Hematopoietic multipotent progenitor cell treated with erythropoietin and hydrocortisone succinate and interleukin-3 and kit ligand, for 4 days (in vitro differentiated cells): ENCODE measurements at regions not wholly inside any gene's neighbourhood (a gene's known extent, or its start where the extent isn't known, plus 50 kb on each side); places are given as distances from the start of the nearest gene placed in this dataset.
"Not testable (repeated sequence)": the region's sequence is repeated elsewhere in the genome, so short reads cannot be mapped to it uniquely, and the experiment has no call there.

ENCODE experiments used
- DNase-seq: peaks from one replicate; pipeline ENCODE4 v3.0.0-alpha.2; 2015

- DNase-seq, result no peak
Measured at GRCh38 chr12:73057428-73057827, 785.3 kb downstream of the TRHDE start.

GRCh38 chr12:73065913-73066312, 793.7 kb downstream of the TRHDE start:
- no peak for DNase-seq

DNA sequence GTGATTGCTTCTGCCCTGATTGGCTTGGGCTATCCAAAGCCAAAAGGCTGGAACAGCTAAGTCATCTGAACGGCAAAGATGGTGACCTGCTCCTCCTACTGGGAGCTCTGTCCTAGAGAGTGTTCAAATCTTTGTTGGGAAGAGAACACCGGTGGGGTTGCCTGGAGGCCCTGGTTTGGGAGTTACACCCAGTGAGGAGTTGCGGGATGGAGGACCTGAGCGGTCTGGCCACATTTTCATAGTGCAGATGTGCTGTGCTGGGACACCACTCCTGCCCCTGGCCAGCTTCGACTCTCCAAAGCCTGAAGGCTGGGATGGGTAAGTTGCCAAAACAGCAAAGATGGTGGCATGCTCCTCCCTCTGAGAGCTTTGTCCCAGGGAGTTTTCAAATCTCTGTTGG, 795.4 kb downstream of the TRHDE start:
- DNase-seq, result no peak

GRCh38 chr12:73072214-73072613, 800.0 kb downstream of the TRHDE start:
- no peak for DNase-seq

GRCh38 chr12:73076760-73077159, 804.6 kb downstream of the TRHDE start:
- DNase-seq, result no peak

DNA sequence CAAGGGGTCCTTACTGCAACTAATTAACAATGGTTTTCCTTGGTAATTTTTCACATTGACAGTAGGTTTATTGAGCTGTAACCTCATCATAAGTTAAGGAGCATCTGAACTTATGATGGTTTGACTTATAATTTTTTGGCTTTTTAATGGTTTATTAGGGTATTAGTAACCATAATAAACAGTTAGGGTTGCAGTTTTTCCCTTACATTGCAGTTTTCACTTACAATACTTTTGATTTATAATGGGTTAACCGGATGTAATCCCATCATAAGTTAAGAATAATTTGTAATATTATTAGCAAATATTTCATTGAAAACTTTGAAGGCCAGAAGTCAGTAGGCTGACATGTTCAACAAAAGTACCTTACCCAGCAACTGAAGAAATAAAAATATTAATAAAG, 811.6 kb downstream of the TRHDE start:
- no peak for DNase-seq

GRCh38 chr12:73106296-73106695, 834.1 kb downstream of the TRHDE start:
- DNase-seq, result no peak

DNA sequence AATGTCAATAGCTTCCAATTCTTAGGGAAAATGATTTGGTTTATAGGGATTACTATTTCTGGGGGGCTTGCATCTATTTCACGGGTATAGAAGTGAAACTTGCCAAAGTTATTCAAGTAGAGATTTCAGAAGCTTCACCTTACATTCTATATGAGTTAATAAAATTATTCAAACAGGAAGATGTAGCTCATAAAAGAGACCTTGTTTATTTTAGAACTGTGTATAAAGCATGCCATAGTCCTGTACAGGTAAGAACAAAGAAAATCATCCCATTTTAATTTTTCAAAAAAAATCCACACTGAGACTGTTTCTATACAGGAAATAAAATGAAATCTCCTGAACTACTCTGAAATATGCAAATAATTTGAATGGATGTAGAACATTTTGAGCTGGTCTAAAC, 834.7 kb downstream of the TRHDE start:
- no peak for DNase-seq

- DNase-seq, result no peak
Measured at GRCh38 chr12:73110816-73111215, 838.6 kb downstream of the TRHDE start.

DNA sequence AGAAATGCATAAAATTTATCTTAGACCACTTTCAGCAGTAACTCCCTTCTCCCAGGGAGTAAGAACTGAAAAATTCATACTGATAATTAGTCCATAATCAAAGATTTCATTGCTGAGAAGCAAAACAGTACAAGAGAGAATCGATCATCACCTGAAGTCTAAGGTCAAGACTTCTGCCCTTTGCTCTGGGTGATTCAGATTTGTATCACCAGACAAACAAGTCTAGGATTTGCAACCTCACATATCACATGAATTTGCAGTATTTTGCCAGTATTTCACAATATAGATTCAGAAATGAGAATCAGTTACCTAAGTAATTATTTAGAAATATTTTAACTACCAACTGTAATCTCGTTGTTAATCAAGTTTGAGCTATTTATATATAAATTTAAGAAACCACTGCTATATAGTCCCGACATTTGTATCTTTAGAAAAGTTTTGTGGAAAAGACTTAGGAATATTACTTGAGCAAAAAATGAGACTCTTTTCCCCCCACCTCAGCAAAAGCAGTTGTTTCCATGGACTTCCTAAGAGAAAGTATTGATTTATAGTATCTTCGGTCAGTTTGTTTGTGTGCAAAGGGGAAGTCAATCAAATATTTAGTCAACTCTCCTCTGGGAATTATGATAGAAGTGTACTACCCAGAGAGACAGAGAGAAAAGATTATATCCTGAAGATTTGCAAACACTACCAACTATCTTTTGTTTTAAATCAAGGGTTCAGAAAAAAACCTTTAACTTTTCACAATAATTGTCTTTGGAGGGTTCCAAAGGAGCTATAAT, 840.1 kb downstream of the TRHDE start:
- DNase-seq, result no peak

DNA sequence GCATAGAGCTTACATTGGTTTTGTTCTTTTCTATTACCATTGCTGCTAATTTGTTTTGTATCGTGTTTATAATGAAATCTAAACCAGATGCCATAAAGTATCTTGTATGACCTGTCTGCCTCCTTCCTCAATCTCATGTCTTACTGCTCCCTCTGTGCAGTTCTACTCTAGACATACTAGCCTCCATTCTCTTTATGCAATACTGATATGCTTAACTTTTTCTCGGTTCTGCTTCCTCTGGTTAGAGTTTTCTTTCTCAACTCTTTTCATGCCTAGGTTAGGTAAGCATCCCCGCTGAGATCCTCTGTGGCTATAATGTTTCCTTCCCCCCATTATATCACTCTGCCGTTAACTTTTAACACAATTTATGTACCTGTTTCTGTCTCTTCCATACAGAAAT, 852.3 kb downstream of the TRHDE start:
- no peak for DNase-seq

DNA sequence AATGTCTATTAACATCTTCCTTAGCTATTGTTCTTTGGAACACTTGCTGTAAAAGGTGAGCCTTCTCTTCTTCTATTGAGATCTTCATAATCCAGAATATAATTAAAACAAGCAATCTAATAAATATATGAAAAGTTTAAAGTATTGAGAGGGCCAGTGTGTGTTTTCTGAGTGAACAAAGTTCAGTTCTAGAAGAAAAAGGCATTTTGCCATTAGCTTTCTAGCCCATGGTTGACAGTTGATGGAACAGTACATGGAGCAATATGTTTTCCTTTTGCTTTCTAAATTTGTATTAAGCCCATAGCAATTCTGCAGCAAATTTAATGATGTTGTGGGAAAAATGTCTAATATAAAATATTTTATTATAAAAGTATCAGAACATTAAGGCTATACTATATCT, 853.0 kb downstream of the TRHDE start:
- DNase-seq, result no peak

DNA sequence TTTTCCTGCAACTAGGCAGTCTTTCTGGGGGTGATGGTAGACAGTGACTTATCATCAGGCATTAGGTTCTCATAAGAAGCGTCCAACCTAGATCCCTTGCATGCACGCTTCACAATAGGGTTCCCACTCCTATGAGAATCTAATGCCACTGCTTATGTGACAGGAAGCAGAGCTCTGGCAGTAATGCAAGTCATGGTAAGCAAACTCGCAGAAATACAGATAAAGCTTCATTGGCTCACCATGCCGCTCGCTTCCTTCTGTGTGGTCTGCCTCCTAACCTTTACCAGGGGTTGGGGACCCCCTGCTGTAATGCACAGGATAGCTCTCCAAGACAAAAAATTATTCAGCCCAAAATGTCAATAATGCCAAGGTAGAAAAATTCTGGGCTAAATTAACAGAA, 864.2 kb downstream of the TRHDE start:
- DNase-seq, result peak; percentile 70

DNA sequence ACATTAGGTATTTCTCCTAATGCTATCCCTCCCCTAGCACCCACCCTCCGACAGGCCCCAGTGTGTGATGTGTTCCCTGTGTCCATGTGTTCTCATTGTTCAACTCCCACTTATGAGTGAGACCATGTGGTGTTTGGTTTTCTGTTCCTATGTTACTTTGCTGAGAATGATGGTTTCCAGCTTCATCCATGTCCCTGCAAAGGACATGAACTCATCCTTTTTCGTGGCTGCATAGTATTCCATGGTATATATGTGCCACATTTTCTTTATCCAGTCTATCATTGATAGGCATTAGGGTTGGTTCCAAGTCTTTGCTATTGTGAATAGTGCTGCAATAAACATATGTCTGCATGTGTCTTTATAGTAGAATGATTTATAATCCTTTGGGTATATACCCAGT, 867.5 kb downstream of the TRHDE start:
- DNase-seq, result not testable (repeated sequence)

- DNase-seq, result no peak
Measured at GRCh38 chr12:73158341-73158740, 886.2 kb downstream of the TRHDE start.

GRCh38 chr12:73159954-73160353, 887.8 kb downstream of the TRHDE start:
- DNase-seq, result peak; percentile 16

- no peak for DNase-seq
Measured at GRCh38 chr12:73161970-73162369, 889.8 kb downstream of the TRHDE start.

GRCh38 chr12:73180734-73181133, 908.6 kb downstream of the TRHDE start:
- no peak for DNase-seq

DNA sequence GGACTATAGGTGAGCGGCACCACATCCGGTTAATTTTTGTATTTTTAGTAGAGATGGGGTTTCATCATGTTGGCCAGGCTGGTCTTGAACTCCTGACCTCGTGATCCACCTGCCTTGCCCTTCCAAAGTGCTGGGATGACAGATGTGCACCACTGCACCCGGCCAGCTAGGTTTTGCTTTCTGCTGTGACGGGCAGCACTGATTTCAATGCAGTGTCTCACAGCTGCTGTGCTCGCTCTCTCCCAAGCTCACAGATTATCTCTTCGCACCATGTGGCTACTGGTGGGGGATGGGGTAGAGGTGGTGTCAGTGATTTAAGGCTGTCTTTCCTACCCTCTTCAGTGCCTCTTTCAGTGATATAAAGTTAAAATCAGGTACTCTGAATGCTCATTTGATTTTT, 909.1 kb downstream of the TRHDE start:
- DNase-seq, result no peak

GRCh38 chr12:73185403-73185802, 913.2 kb downstream of the TRHDE start:
- no peak for DNase-seq

- no peak for DNase-seq
Measured at GRCh38 chr12:73186272-73186671, 914.1 kb downstream of the TRHDE start.

DNA sequence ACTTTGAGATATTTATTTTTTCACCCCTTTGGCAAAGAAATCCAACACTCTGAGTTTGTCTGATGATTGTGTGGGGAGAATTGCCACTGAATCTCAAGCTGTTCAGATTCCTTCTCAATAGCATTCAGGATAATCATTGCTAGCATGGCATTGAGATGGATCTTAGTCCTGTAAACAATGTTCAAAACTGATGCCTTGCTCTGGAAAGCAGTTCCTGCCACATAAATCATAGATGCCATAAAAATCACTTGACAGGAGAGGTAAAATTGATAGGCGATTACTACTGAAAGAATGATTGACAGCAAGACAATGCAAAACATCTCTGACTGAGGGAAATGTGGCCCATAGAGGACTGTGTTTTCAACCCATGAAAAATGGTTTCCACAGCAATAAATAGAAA, 915.6 kb downstream of the TRHDE start:
- DNase-seq, result no peak

GRCh38 chr12:73210548-73211204, 938.5 kb downstream of the TRHDE start:
- no peak for DNase-seq

DNA sequence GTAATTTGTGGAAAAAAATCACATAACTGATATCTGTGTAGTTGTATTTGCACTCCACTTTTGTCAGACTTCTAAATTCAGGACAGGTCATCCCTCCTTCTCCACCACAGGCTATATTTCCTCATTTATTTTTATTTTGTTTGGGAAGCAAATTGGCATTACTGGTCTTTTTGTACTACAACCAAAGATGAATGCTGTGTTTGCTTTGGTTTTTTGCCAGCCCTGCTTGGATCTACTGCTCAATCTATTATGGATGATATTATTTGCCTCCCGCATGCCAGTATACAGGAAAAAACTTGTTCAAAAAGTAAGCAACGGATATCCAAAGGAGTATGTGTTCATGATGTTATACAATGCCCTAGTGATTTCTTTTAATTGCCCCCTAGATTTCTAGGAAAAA, 948.8 kb downstream of the TRHDE start:
- no peak for DNase-seq

DNA sequence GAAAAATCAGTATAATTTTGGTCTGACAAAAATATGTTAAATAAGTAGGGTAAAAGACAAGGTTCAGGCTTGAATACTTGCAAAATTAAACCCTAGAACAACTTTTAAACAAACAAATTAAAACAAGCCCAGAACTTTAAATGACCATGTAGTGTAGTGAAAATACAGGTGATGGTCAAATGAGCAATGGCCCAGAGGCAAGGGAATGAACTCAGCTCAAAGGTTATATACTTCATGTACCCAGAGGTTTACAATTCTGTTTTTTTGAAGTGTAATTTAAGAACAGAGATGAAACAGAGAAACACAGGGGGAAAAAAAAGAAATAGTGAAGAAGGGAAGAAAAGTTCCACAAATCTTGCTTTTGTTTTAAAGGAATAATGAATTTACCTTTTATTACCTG, 949.2 kb downstream of the TRHDE start:
- DNase-seq, result no peak
